ENCODE measurements at regions not wholly inside any gene's neighbourhood (a gene's known extent, or its start where the extent isn't known, plus 50 kb on each side); places are given as distances from the start of the nearest gene placed in this dataset.

GRCh38 chrX:129065895-129066294 is 457.4 kb downstream of the SMARCA1 start:
- ATAC-seq: no peak
- no peaks in the 10 kb centered on the region for H3K27me3 Mint-ChIP-seq
- no peak overlapping the region for H3K4me3 Mint-ChIP-seq

GRCh38 chrX:129058405-129058804 is 464.9 kb downstream of the SMARCA1 start:
- H3K4me1 Mint-ChIP-seq: no peaks in the 10 kb centered on the region
- no peaks in the 10 kb centered on the region for H3K9me3 Mint-ChIP-seq
- no peak for ATAC-seq
- H3K4me3 Mint-ChIP-seq: no peak overlapping the region
- no peaks in the 10 kb centered on the region for H3K27me3 Mint-ChIP-seq
- no peak overlapping the region for H3K27ac Mint-ChIP-seq
- DNase-seq: no peak

More at GRCh38 chrX:129065895-129066294, 457.4 kb downstream of the SMARCA1 start:
- DNase-seq: no peak
- no peaks in the 10 kb centered on the region for H3K9me3 Mint-ChIP-seq
- H3K27ac Mint-ChIP-seq: no peak overlapping the region
- H3K4me1 Mint-ChIP-seq: no peaks in the 10 kb centered on the region

GRCh38 chrX:129043138-129043537 is 480.2 kb downstream of the SMARCA1 start:
- ATAC-seq (no peak), DNase-seq (no peak)
- H3K4me3 Mint-ChIP-seq: no peak overlapping the region
- H3K27ac Mint-ChIP-seq: no peak overlapping the region
- H3K4me1 Mint-ChIP-seq: no peaks in the 10 kb centered on the region
- H3K9me3 Mint-ChIP-seq: no peaks in the 10 kb centered on the region
- H3K27me3 Mint-ChIP-seq: no peaks in the 10 kb centered on the region

- Mint-ChIP-seq H3K27me3 (no peaks in the 10 kb centered on the region), H3K9me3 (no peaks in the 10 kb centered on the region), H3K27ac (no peak overlapping the region), H3K4me1 (no peaks in the 10 kb centered on the region), H3K4me3 (no peak overlapping the region)
- DNase-seq (no peak), ATAC-seq (no peak)
Observed at GRCh38 chrX:129041319-129041718, 482.0 kb downstream of the SMARCA1 start.

- H3K4me3 Mint-ChIP-seq: no peak overlapping the region
- DNase-seq: no peak
- H3K27me3 Mint-ChIP-seq: no peaks in the 10 kb centered on the region
- H3K4me1 Mint-ChIP-seq: no peaks in the 10 kb centered on the region
- H3K27ac Mint-ChIP-seq: no peak overlapping the region
- no peaks in the 10 kb centered on the region for H3K9me3 Mint-ChIP-seq
- ATAC-seq: no peak
Observed at GRCh38 chrX:129040124-129040523, 483.2 kb downstream of the SMARCA1 start.

- H3K4me3 Mint-ChIP-seq: no peak overlapping the region
- H3K27me3 Mint-ChIP-seq: no peaks in the 10 kb centered on the region
- no peak overlapping the region for H3K27ac Mint-ChIP-seq
- ATAC-seq (no peak), DNase-seq (no peak)
- H3K9me3 Mint-ChIP-seq: no peaks in the 10 kb centered on the region
- H3K4me1 Mint-ChIP-seq: no peaks in the 10 kb centered on the region
Observed at GRCh38 chrX:129039176-129039575, 484.1 kb downstream of the SMARCA1 start.

GRCh38 chrX:129037389-129037788 is 485.9 kb downstream of the SMARCA1 start:
- Mint-ChIP-seq H3K9me3 (no peaks in the 10 kb centered on the region), H3K27ac (no peak overlapping the region), H3K27me3 (no peaks in the 10 kb centered on the region), H3K4me3 (no peak overlapping the region), H3K4me1 (no peaks in the 10 kb centered on the region)
- no peak for ATAC-seq
- no peak for DNase-seq

- ATAC-seq: no peak
- no peak overlapping the region for H3K4me3 Mint-ChIP-seq
Observed at GRCh38 chrX:129035180-129035579, 488.1 kb downstream of the SMARCA1 start.

GRCh38 chrX:129034196-129034595 is 489.1 kb downstream of the SMARCA1 start:
- H3K9me3 Mint-ChIP-seq: no peaks in the 10 kb centered on the region
- no peak overlapping the region for H3K27ac Mint-ChIP-seq
- no peaks in the 10 kb centered on the region for H3K4me1 Mint-ChIP-seq
- H3K27me3 Mint-ChIP-seq: no peaks in the 10 kb centered on the region
- no peak overlapping the region for H3K4me3 Mint-ChIP-seq
- DNase-seq (no peak), ATAC-seq (no peak)

More at GRCh38 chrX:129035180-129035579, 488.1 kb downstream of the SMARCA1 start:
- no peaks in the 10 kb centered on the region for H3K4me1 Mint-ChIP-seq
- H3K27me3 Mint-ChIP-seq: no peaks in the 10 kb centered on the region
- no peaks in the 10 kb centered on the region for H3K9me3 Mint-ChIP-seq
- H3K27ac Mint-ChIP-seq: no peak overlapping the region
- no peak for DNase-seq

- Mint-ChIP-seq H3K4me1 (no peaks in the 10 kb centered on the region), H3K9me3 (no peaks in the 10 kb centered on the region), H3K4me3 (no peak overlapping the region), H3K27me3 (no peaks in the 10 kb centered on the region), H3K27ac (no peak overlapping the region)
- ATAC-seq (no peak), DNase-seq (no peak)
Observed at GRCh38 chrX:129026202-129026601, 497.1 kb downstream of the SMARCA1 start.

- no peaks in the 10 kb centered on the region for H3K27me3 Mint-ChIP-seq
- H3K4me1 Mint-ChIP-seq: no peaks in the 10 kb centered on the region
- DNase-seq: no peak
- no peak overlapping the region for H3K4me3 Mint-ChIP-seq
- no peaks in the 10 kb centered on the region for H3K9me3 Mint-ChIP-seq
- H3K27ac Mint-ChIP-seq: no peak overlapping the region
- ATAC-seq: no peak
Observed at GRCh38 chrX:129025376-129025775, 497.9 kb downstream of the SMARCA1 start.

- no peaks in the 10 kb centered on the region for H3K4me1 Mint-ChIP-seq
- ATAC-seq: no peak
Observed at GRCh38 chrX:129019412-129019811, 503.9 kb downstream of the SMARCA1 start.

GRCh38 chrX:129015381-129015780 is 507.9 kb downstream of the SMARCA1 start:
- no peak overlapping the region for H3K4me3 Mint-ChIP-seq
- no peaks in the 10 kb centered on the region for H3K9me3 Mint-ChIP-seq
- H3K27ac Mint-ChIP-seq: no peak overlapping the region
- no peak for DNase-seq
- H3K4me1 Mint-ChIP-seq: no peaks in the 10 kb centered on the region
- no peak for ATAC-seq
- no peaks in the 10 kb centered on the region for H3K27me3 Mint-ChIP-seq

More at GRCh38 chrX:129019412-129019811, 503.9 kb downstream of the SMARCA1 start:
- Mint-ChIP-seq H3K27me3 (no peaks in the 10 kb centered on the region), H3K27ac (no peak overlapping the region), H3K4me3 (no peak overlapping the region), H3K9me3 (no peaks in the 10 kb centered on the region)
- no peak for DNase-seq

GRCh38 chrX:129013574-129013973 is 509.7 kb downstream of the SMARCA1 start:
- Mint-ChIP-seq H3K27ac (no peak overlapping the region), H3K9me3 (no peaks in the 10 kb centered on the region), H3K4me1 (no peaks in the 10 kb centered on the region), H3K27me3 (no peaks in the 10 kb centered on the region), H3K4me3 (no peak overlapping the region)
- DNase-seq (no peak), ATAC-seq (no peak)

GRCh38 chrX:129007631-129008030 is 515.7 kb downstream of the SMARCA1 start:
- ATAC-seq (no peak), DNase-seq (no peak)
- H3K27me3 Mint-ChIP-seq: no peaks in the 10 kb centered on the region
- H3K9me3 Mint-ChIP-seq: no peaks in the 10 kb centered on the region
- no peak overlapping the region for H3K4me3 Mint-ChIP-seq
- no peaks in the 10 kb centered on the region for H3K4me1 Mint-ChIP-seq
- no peak overlapping the region for H3K27ac Mint-ChIP-seq

- ATAC-seq: no peak
- no peaks in the 10 kb centered on the region for H3K4me1 Mint-ChIP-seq
- DNase-seq: no peak
- H3K27me3 Mint-ChIP-seq: no peaks in the 10 kb centered on the region
- H3K27ac Mint-ChIP-seq: no peak overlapping the region
- H3K4me3 Mint-ChIP-seq: no peak overlapping the region
- no peaks in the 10 kb centered on the region for H3K9me3 Mint-ChIP-seq
Observed at GRCh38 chrX:129006491-129006890, 516.8 kb downstream of the SMARCA1 start.

- no peak overlapping the region for H3K4me3 Mint-ChIP-seq
- no peaks in the 10 kb centered on the region for H3K4me1 Mint-ChIP-seq
- DNase-seq (no peak), ATAC-seq (no peak)
- no peak overlapping the region for H3K27ac Mint-ChIP-seq
- no peaks in the 10 kb centered on the region for H3K27me3 Mint-ChIP-seq
- H3K9me3 Mint-ChIP-seq: no peaks in the 10 kb centered on the region
Observed at GRCh38 chrX:129000797-129001196, 522.5 kb downstream of the SMARCA1 start.
